WTC11 (cell line): ENCODE measurements at regions not wholly inside any gene's neighbourhood (a gene's known extent, or its start where the extent isn't known, plus 50 kb on each side); places are given as distances from the start of the nearest gene placed in this dataset.

Experiments used
- FOXK1 ChIP-seq: sonication (generic); formaldehyde crosslinking; IDR thresholded peaks from 2 replicates; pipeline ENCODE4 v1.8.0; 2022; ENCODE audit warnings: mild to moderate bottlenecking, moderate library complexity, missing genetic modification reagents
- MXD4 ChIP-seq: fragments of 250-450 bp; sonication (Bioruptor Pico); IDR thresholded peaks from 2 replicates; pipeline ENCODE4 v1.8.0; 2021; ENCODE audit warnings: mild to moderate bottlenecking, moderate library complexity, borderline replicate concordance
- MYBL2 ChIP-seq: sonication (generic); formaldehyde crosslinking; IDR thresholded peaks from 2 replicates; pipeline ENCODE4 v1.8.1; 2023; ENCODE audit warnings: mild to moderate bottlenecking, moderate library complexity, missing genetic modification reagents
- NR1H2 ChIP-seq: sonication (generic); formaldehyde crosslinking; IDR thresholded peaks from 2 replicates; pipeline ENCODE4 v1.9.0; 2021; ENCODE audit warnings: mild to moderate bottlenecking, moderate library complexity, missing genetic modification reagents
- RORB ChIP-seq: fragments of 250-450 bp; sonication (Bioruptor Pico); IDR thresholded peaks from 2 replicates; pipeline ENCODE4 v1.9.0; 2021; ENCODE audit warnings: mild to moderate bottlenecking
- TCF7 ChIP-seq: sonication (generic); formaldehyde crosslinking; IDR thresholded peaks from 2 replicates; pipeline ENCODE4 v1.8.0; 2022; ENCODE audit warnings: mild to moderate bottlenecking, low read depth, missing genetic modification reagents, moderate library complexity
- ZNF121 ChIP-seq: sonication (generic); formaldehyde crosslinking; IDR thresholded peaks from 2 replicates; pipeline ENCODE4 v1.8.0; 2023; ENCODE audit warnings: missing genetic modification reagents
- ZNF232 ChIP-seq: sonication (generic); formaldehyde crosslinking; IDR thresholded peaks from 2 replicates; pipeline ENCODE4 v1.8.0; 2022; ENCODE audit warnings: mild to moderate bottlenecking, missing genetic modification reagents
- TF ChIP-seq, protein P1 (sequence below): fragments of 200-600 bp; IDR thresholded peaks from 2 replicates; pipeline ENCODE4 v1.8.0; 2022; ENCODE audit warnings: antibody characterized with exemption
- TF ChIP-seq, protein P2 (sequence below): sonication (generic); formaldehyde crosslinking; IDR thresholded peaks from 2 replicates; pipeline ENCODE4 v1.8.1; 2023; ENCODE audit warnings: mild to moderate bottlenecking, missing genetic modification reagents, borderline replicate concordance
- TF ChIP-seq, protein P3 (sequence below): fragments of 250-450 bp; sonication (Bioruptor Pico); IDR thresholded peaks from 2 replicates; pipeline ENCODE4 v1.9.0; 2021; ENCODE audit warnings: mild to moderate bottlenecking
- TF ChIP-seq, protein P4 (sequence below): sonication (generic); formaldehyde crosslinking; IDR thresholded peaks from 2 replicates; pipeline ENCODE4 v1.8.0; 2023; ENCODE audit warnings: missing genetic modification reagents
- TF ChIP-seq, protein P5 (sequence below): sonication (generic); formaldehyde crosslinking; IDR thresholded peaks from 2 replicates; pipeline ENCODE4 v1.8.1; 2023; ENCODE audit warnings: mild to moderate bottlenecking, missing genetic modification reagents
- TF ChIP-seq, protein P6 (sequence below): sonication (generic); formaldehyde crosslinking; IDR thresholded peaks from 2 replicates; pipeline ENCODE4 v1.8.0; 2022; ENCODE audit warnings: missing genetic modification reagents

DNA sequence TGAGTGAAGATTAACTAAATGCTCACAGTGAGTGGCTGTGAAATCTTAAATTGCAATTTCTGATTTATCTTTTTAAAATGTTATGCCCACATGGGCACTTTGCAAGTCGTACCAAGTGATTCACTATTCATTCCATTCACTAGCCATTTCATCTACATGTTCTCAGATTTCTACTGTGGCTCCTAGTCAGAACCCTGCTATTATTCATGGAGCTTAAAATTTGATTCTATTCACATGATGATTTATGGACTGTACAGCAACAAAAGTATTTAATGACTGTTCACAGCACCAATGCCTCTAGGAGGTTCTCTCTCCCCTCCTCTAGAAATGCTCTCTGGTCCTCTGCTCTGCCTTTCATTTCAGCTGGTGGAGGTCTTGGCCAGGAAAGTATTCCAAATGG lies 133.5 kb upstream of the MAP3K7 start:
- no peak for TF ChIP-seq FOXK1
- TF ChIP-seq, protein P1, sequence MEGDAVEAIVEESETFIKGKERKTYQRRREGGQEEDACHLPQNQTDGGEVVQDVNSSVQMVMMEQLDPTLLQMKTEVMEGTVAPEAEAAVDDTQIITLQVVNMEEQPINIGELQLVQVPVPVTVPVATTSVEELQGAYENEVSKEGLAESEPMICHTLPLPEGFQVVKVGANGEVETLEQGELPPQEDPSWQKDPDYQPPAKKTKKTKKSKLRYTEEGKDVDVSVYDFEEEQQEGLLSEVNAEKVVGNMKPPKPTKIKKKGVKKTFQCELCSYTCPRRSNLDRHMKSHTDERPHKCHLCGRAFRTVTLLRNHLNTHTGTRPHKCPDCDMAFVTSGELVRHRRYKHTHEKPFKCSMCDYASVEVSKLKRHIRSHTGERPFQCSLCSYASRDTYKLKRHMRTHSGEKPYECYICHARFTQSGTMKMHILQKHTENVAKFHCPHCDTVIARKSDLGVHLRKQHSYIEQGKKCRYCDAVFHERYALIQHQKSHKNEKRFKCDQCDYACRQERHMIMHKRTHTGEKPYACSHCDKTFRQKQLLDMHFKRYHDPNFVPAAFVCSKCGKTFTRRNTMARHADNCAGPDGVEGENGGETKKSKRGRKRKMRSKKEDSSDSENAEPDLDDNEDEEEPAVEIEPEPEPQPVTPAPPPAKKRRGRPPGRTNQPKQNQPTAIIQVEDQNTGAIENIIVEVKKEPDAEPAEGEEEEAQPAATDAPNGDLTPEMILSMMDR, result no peak
- TF ChIP-seq, protein P2, sequence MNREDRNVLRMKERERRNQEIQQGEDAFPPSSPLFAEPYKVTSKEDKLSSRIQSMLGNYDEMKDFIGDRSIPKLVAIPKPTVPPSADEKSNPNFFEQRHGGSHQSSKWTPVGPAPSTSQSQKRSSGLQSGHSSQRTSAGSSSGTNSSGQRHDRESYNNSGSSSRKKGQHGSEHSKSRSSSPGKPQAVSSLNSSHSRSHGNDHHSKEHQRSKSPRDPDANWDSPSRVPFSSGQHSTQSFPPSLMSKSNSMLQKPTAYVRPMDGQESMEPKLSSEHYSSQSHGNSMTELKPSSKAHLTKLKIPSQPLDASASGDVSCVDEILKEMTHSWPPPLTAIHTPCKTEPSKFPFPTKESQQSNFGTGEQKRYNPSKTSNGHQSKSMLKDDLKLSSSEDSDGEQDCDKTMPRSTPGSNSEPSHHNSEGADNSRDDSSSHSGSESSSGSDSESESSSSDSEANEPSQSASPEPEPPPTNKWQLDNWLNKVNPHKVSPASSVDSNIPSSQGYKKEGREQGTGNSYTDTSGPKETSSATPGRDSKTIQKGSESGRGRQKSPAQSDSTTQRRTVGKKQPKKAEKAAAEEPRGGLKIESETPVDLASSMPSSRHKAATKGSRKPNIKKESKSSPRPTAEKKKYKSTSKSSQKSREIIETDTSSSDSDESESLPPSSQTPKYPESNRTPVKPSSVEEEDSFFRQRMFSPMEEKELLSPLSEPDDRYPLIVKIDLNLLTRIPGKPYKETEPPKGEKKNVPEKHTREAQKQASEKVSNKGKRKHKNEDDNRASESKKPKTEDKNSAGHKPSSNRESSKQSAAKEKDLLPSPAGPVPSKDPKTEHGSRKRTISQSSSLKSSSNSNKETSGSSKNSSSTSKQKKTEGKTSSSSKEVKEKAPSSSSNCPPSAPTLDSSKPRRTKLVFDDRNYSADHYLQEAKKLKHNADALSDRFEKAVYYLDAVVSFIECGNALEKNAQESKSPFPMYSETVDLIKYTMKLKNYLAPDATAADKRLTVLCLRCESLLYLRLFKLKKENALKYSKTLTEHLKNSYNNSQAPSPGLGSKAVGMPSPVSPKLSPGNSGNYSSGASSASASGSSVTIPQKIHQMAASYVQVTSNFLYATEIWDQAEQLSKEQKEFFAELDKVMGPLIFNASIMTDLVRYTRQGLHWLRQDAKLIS (CRISPR knock-in tag), result no peak
- no peak for TF ChIP-seq MXD4 (CRISPR knock-in tag)
- TF ChIP-seq, protein P3, sequence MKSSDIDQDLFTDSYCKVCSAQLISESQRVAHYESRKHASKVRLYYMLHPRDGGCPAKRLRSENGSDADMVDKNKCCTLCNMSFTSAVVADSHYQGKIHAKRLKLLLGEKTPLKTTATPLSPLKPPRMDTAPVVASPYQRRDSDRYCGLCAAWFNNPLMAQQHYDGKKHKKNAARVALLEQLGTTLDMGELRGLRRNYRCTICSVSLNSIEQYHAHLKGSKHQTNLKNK (CRISPR knock-in tag), result no peak
- TF ChIP-seq, protein P4, sequence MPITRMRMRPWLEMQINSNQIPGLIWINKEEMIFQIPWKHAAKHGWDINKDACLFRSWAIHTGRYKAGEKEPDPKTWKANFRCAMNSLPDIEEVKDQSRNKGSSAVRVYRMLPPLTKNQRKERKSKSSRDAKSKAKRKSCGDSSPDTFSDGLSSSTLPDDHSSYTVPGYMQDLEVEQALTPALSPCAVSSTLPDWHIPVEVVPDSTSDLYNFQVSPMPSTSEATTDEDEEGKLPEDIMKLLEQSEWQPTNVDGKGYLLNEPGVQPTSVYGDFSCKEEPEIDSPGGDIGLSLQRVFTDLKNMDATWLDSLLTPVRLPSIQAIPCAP (CRISPR knock-in tag), result no peak
- TF ChIP-seq, protein P5, sequence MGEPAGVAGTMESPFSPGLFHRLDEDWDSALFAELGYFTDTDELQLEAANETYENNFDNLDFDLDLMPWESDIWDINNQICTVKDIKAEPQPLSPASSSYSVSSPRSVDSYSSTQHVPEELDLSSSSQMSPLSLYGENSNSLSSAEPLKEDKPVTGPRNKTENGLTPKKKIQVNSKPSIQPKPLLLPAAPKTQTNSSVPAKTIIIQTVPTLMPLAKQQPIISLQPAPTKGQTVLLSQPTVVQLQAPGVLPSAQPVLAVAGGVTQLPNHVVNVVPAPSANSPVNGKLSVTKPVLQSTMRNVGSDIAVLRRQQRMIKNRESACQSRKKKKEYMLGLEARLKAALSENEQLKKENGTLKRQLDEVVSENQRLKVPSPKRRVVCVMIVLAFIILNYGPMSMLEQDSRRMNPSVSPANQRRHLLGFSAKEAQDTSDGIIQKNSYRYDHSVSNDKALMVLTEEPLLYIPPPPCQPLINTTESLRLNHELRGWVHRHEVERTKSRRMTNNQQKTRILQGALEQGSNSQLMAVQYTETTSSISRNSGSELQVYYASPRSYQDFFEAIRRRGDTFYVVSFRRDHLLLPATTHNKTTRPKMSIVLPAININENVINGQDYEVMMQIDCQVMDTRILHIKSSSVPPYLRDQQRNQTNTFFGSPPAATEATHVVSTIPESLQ, result no peak
- TF ChIP-seq RORB (CRISPR knock-in tag), result no peak
- TF ChIP-seq TCF7 (CRISPR knock-in tag), result no peak
- TF ChIP-seq MYBL2 (CRISPR knock-in tag), result no peak
- no peak for TF ChIP-seq ZNF232
- TF ChIP-seq, protein P6, sequence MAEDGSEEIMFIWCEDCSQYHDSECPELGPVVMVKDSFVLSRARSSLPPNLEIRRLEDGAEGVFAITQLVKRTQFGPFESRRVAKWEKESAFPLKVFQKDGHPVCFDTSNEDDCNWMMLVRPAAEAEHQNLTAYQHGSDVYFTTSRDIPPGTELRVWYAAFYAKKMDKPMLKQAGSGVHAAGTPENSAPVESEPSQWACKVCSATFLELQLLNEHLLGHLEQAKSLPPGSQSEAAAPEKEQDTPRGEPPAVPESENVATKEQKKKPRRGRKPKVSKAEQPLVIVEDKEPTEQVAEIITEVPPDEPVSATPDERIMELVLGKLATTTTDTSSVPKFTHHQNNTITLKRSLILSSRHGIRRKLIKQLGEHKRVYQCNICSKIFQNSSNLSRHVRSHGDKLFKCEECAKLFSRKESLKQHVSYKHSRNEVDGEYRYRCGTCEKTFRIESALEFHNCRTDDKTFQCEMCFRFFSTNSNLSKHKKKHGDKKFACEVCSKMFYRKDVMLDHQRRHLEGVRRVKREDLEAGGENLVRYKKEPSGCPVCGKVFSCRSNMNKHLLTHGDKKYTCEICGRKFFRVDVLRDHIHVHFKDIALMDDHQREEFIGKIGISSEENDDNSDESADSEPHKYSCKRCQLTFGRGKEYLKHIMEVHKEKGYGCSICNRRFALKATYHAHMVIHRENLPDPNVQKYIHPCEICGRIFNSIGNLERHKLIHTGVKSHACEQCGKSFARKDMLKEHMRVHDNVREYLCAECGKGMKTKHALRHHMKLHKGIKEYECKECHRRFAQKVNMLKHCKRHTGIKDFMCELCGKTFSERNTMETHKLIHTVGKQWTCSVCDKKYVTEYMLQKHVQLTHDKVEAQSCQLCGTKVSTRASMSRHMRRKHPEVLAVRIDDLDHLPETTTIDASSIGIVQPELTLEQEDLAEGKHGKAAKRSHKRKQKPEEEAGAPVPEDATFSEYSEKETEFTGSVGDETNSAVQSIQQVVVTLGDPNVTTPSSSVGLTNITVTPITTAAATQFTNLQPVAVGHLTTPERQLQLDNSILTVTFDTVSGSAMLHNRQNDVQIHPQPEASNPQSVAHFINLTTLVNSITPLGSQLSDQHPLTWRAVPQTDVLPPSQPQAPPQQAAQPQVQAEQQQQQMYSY, result no peak
- no peak for TF ChIP-seq NR1H2
- no peak for TF ChIP-seq ZNF121 (CRISPR knock-in tag)
